Epithelial cell of proximal tubule (primary cell): ENCODE measurements at regions not wholly inside any gene's neighbourhood (a gene's known extent, or its start where the extent isn't known, plus 50 kb on each side); places are given as distances from the start of the nearest gene placed in this dataset.

Experiments
- DNase-seq: peaks from one replicate; pipeline ENCODE4 v3.0.0-alpha.2; 2011; ENCODE audit warnings: low read depth
- H3K4me3 ChIP-seq: 2 replicates; pipeline ENCODE4 v1.5.1; 2011; ENCODE audit warnings: low read depth, mild to moderate bottlenecking, low read length
- TF ChIP-seq, protein P1 (sequence below): conservative IDR thresholded peaks from 2 replicates; pipeline ENCODE4 v1.5.1; 2012; ENCODE audit warnings: low read depth, mild to moderate bottlenecking, low read length

DNA sequence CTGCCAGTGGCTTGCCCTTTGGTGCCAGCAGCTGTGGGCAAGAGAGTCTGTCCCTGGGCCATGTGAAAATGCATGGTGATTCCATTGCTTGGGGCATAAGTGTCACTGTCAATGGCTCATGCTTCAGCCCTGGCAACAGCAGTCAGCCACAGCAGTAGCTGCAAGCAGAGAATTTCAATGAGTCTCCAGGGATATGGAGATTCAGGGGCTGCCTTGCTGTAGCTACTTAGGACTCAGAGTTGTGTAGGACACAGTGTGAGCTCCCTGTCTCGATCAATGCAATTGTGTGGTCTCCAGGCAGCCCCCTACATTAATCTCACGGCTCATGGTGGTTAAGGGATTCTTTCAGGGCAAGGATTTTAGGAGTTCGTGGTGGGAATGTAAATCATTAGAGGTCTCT, 126.3 kb upstream of the STARD3NL start:
- no peak for DNase-seq

DNA sequence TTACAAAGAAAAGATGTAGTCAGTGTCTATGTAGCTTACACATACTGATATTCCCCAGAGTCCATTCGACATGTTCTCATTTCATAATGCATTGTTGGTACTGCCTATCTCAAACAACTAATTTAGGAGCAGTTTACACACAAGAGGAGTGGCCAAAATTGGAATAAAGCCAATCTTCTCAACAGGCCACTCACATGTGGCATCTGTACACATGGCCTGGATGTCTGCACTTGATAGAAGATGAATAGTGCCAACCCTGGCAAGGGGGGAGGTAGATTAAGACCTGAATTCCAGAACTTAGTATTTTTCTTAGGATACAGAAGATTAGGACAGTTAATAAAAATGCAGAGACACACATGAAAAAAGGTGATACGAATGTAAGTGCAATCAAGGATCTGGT, 125.3 kb upstream of the STARD3NL start:
- H3K4me3 ChIP-seq = no peak overlapping the region
- TF ChIP-seq, protein P1, sequence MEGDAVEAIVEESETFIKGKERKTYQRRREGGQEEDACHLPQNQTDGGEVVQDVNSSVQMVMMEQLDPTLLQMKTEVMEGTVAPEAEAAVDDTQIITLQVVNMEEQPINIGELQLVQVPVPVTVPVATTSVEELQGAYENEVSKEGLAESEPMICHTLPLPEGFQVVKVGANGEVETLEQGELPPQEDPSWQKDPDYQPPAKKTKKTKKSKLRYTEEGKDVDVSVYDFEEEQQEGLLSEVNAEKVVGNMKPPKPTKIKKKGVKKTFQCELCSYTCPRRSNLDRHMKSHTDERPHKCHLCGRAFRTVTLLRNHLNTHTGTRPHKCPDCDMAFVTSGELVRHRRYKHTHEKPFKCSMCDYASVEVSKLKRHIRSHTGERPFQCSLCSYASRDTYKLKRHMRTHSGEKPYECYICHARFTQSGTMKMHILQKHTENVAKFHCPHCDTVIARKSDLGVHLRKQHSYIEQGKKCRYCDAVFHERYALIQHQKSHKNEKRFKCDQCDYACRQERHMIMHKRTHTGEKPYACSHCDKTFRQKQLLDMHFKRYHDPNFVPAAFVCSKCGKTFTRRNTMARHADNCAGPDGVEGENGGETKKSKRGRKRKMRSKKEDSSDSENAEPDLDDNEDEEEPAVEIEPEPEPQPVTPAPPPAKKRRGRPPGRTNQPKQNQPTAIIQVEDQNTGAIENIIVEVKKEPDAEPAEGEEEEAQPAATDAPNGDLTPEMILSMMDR = no peak
- no peak for DNase-seq

More for the DNA sequence above, 126.3 kb upstream of the STARD3NL start:
- H3K4me3 ChIP-seq = no peak overlapping the region
- TF ChIP-seq, protein P1 = no peak

DNA sequence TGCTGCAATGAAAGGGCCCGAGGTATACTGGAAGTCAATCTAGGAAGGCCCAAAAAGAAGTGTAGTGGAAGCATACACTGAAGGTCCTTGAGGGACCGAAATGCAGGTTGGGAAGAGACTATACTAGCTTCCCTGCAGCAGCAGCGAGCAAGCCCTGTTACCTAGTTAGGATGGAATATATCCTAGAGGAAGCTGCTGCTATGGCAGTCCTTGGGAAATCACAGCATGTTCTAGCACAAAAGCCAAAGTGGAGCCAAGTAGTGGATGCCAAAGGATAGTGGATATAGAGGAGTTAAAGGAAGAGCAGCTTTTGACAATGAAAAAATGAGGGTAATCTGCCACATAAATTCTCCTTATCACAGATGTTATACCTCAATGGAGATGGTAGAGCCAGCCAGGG, 123.8 kb upstream of the STARD3NL start:
- no peak overlapping the region for H3K4me3 ChIP-seq
- TF ChIP-seq, protein P1 = no peak
- no peak for DNase-seq

DNA sequence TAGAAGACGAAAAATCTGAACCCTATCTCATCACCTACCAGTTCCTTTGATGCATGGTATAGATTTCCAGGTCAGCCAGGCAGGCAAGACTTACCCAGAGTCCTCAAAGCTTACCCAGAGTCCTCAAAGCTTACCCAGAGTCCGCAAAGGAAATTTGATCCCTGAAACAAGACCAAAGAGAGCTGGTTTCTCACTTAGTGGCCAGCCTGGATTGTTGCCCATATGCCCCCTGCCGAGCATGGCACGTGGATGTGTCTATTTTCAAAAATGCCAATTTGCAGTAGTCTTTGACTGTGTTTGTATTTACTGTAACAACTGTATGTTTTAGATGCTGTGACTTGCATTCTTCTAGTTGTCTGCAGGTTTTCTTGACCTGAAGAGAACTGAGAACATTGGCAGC, 120.2 kb upstream of the STARD3NL start:
- TF ChIP-seq, protein P1 = no peak
- H3K4me3 ChIP-seq = no peak overlapping the region
- DNase-seq = no peak

DNA sequence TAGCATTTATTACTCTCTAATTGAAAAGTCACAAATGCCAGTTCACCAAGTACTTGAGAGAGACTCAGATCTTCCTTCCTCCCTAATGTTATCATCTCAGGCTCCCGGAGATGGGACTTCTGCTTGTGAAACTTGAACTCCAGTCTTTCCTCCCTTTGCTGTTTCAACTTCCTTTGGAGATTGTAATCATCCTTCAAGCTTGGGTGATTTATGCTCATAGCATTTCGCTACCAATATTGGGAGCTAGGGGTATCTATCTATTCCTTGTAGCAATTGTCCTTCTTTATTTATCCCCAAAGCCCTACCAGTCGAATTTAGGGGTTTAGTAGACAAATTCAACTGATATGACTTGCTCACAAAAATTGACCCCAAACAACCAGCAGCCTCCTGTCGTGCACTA, 117.9 kb upstream of the STARD3NL start:
- TF ChIP-seq, protein P1 = no peak
- DNase-seq = no peak
- no peak overlapping the region for H3K4me3 ChIP-seq

DNA sequence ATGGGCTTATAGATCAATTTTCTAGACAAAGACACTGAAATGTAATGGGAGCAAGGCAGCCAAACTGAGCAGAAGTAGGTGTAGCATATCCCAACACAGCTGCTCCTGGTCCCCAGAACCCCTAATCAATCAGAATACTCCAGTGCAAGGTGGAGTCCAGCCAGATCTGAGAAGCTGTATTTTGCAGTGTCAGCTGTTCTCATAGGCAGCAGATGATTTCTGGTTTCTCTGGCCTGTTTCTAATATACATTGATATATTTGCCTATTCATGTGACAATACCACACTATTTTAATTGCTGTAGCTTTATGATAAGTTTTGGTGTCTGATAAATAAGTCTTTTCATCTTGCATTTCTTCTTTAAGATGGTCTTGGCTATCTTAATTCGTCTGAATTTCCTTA, 117.4 kb upstream of the STARD3NL start:
- DNase-seq = no peak
- no peak overlapping the region for H3K4me3 ChIP-seq
- TF ChIP-seq, protein P1 = no peak

DNA sequence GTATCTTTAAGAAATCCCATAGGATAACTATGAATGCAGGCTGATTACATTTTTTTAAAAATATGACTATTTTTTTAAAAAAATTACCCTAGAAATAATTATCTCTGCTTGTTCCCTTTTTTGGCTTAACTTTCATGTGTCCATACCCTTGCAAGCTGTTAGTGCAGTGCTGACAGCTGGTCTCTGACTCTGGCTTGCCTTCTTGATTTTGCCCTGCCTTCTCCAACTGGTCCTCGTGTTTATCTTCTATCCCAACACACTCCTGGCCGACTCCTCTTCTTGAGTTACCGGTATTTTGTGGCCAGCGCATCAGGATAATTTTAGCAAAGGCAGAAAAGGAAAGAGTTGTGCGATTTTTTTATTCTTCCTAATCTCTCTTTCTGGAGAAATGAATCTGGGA, 111.7 kb upstream of the STARD3NL start:
- TF ChIP-seq, protein P1 = no peak
- no peak overlapping the region for H3K4me3 ChIP-seq
- no peak for DNase-seq
